HG02938 (cell line): ENCODE measurements at regions not wholly inside any gene's neighbourhood (a gene's known extent, or its start where the extent isn't known, plus 50 kb on each side); places are given as distances from the start of the nearest gene placed in this dataset.

ENCODE experiments used
- ATAC-seq: cut with Tn5 transposase; IDR thresholded peaks from one replicate; pipeline ENCODE4 v1.9.1; 2021; ENCODE audit warnings: mild to moderate bottlenecking, moderate library complexity; ENCODE audit not compliant: unreplicated experiment

- peak; percentile 100 for ATAC-seq
Observed at GRCh38 chr3:140816372-140817195, 125.1 kb upstream of the SLC25A36 start.

- ATAC-seq: no peak
Observed at GRCh38 chr3:140821493-140821892, 120.1 kb upstream of the SLC25A36 start.

GRCh38 chr3:140822401-140823047, 119.1 kb upstream of the SLC25A36 start:
- no peak for ATAC-seq

GRCh38 chr3:140823106-140823505, 118.5 kb upstream of the SLC25A36 start:
- no peak for ATAC-seq

- ATAC-seq: no peak
Observed at GRCh38 chr3:140827894-140828293, 113.7 kb upstream of the SLC25A36 start.

GRCh38 chr3:140828585-140828984, 113.1 kb upstream of the SLC25A36 start:
- no peak for ATAC-seq

GRCh38 chr3:140829796-140830195, 111.8 kb upstream of the SLC25A36 start:
- ATAC-seq: no peak

GRCh38 chr3:140830391-140830790, 111.2 kb upstream of the SLC25A36 start:
- no peak for ATAC-seq

GRCh38 chr3:140832883-140833282, 108.8 kb upstream of the SLC25A36 start:
- peak; percentile 65 for ATAC-seq

GRCh38 chr3:140834266-140835037, 107.2 kb upstream of the SLC25A36 start:
- ATAC-seq: no peak

- ATAC-seq: peak; percentile 96
Observed at GRCh38 chr3:140842984-140843649, 98.5 kb upstream of the SLC25A36 start.

- ATAC-seq: no peak
Observed at GRCh38 chr3:140843656-140844055, 98.0 kb upstream of the SLC25A36 start.

- no peak for ATAC-seq
Observed at GRCh38 chr3:140844072-140844471, 97.6 kb upstream of the SLC25A36 start.

- ATAC-seq: no peak
Observed at GRCh38 chr3:140845882-140846281, 95.8 kb upstream of the SLC25A36 start.

GRCh38 chr3:140848666-140849065, 93.0 kb upstream of the SLC25A36 start:
- ATAC-seq: no peak

GRCh38 chr3:140850210-140850955, 91.3 kb upstream of the SLC25A36 start:
- ATAC-seq: no peak

- ATAC-seq: no peak
Observed at GRCh38 chr3:140854961-140855360, 86.7 kb upstream of the SLC25A36 start.

- ATAC-seq: no peak
Observed at GRCh38 chr3:140856905-140857304, 84.7 kb upstream of the SLC25A36 start.

- no peak for ATAC-seq
Observed at GRCh38 chr3:140857993-140858392, 83.6 kb upstream of the SLC25A36 start.

- ATAC-seq: no peak
Observed at GRCh38 chr3:140859592-140860336, 81.9 kb upstream of the SLC25A36 start.
